Neural cell (in vitro differentiated cells): ENCODE measurements at regions not wholly inside any gene's neighbourhood (a gene's known extent, or its start where the extent isn't known, plus 50 kb on each side); places are given as distances from the start of the nearest gene placed in this dataset.

ENCODE experiments used
- H2AFZ ChIP-seq: fragments of 200-600, 300-800 bp; sonication (generic), shearing (Covaris generic); 2 replicates; pipeline ENCODE4 v1.6.0; 2014; ENCODE audit warnings: low read depth, mild to moderate bottlenecking, antibody characterized with exemption, low read length, moderate library complexity
- H3F3A ChIP-seq: fragments of 200-600 bp; shearing (Covaris generic); 2 replicates; pipeline ENCODE4 v1.6.1; 2016; ENCODE audit warnings: mild to moderate bottlenecking, moderate library complexity, mixed read lengths, antibody characterized with exemption, low read length; ENCODE audit not compliant: insufficient read depth, poor library complexity, severe bottlenecking
- H3K27ac ChIP-seq: fragments of 200-600, 300-800 bp; sonication (generic), shearing (Covaris generic); 2 replicates; pipeline ENCODE4 v1.5.1; 2014; ENCODE audit warnings: mild to moderate bottlenecking, low read length, moderate library complexity
- H3K27me3 ChIP-seq: fragments of 300-800, 200-600 bp; sonication (generic), shearing (Covaris generic); 2 replicates; pipeline ENCODE4 v1.6.0; 2014; ENCODE audit warnings: mild to moderate bottlenecking, low read depth, low read length, moderate library complexity; ENCODE audit not compliant: insufficient read depth
- H3K36me3 ChIP-seq: fragments of 300-800, 200-600 bp; sonication (generic), shearing (Covaris generic); 2 replicates; pipeline ENCODE4 v1.5.1; 2014; ENCODE audit warnings: mild to moderate bottlenecking, antibody characterized with exemption, low read length, moderate library complexity; ENCODE audit not compliant: insufficient read depth
- H3K4me2 ChIP-seq: fragments of 300-800, 200-600 bp; sonication (generic), shearing (Covaris generic); 2 replicates; pipeline ENCODE4 v1.6.0; 2014; ENCODE audit warnings: mild to moderate bottlenecking, low read length
- H3K4me3 ChIP-seq: fragments of 300-800, 200-600 bp; sonication (generic), shearing (Covaris generic); 2 replicates; pipeline ENCODE4 v1.5.1; 2014; ENCODE audit warnings: mild to moderate bottlenecking, low read length, moderate library complexity
- H3K79me2 ChIP-seq: fragments of 200-600 bp; shearing (Covaris generic); replicated peaks from 2 replicates; pipeline ENCODE4 v1.6.0; 2014; ENCODE audit warnings: mild to moderate bottlenecking, low read length, moderate library complexity; ENCODE audit not compliant: insufficient read depth
- H3K9ac ChIP-seq: fragments of 300-800, 200-600 bp; sonication (generic), shearing (Covaris generic); 2 replicates; pipeline ENCODE4 v1.6.1; 2016; ENCODE audit warnings: mild to moderate bottlenecking, low read length, mixed read lengths
- H3K9me2 ChIP-seq: fragments of 200-600 bp; shearing (Covaris generic); 2 replicates; pipeline ENCODE4 v1.6.1; 2016; ENCODE audit warnings: mild to moderate bottlenecking, low read length, mixed read lengths; ENCODE audit not compliant: insufficient read depth
- H3K9me3 ChIP-seq: fragments of 200-600, 300-800 bp; sonication (generic), shearing (Covaris generic); 2 replicates; pipeline ENCODE4 v1.6.1; 2016; ENCODE audit warnings: mild to moderate bottlenecking, mixed run types, low read length, moderate library complexity, mixed read lengths
- H4K20me1 ChIP-seq: fragments of 200-600 bp; shearing (Covaris generic); 2 replicates; pipeline ENCODE4 v1.6.1; 2016; ENCODE audit warnings: mild to moderate bottlenecking, mixed run types; ENCODE audit not compliant: insufficient read depth
- CTCF ChIP-seq: fragments of 450-650 bp; IDR thresholded peaks from 2 replicates; pipeline ENCODE4 v1.5.1; 2014; ENCODE audit warnings: antibody characterized with exemption, mild to moderate bottlenecking, moderate library complexity; ENCODE audit not compliant: poor library complexity, severe bottlenecking
- EP300 ChIP-seq: fragments of 450-650 bp; conservative IDR thresholded peaks from 2 replicates; pipeline ENCODE4 v1.6.1; 2014; ENCODE audit warnings: antibody characterized with exemption, mild to moderate bottlenecking, moderate library complexity; ENCODE audit not compliant: poor library complexity, severe bottlenecking
- EZH2 ChIP-seq: fragments of 200-600, 300-800 bp; shearing (Covaris generic), sonication (generic); IDR thresholded peaks from 2 replicates; pipeline ENCODE4 v1.6.1; 2014; ENCODE audit warnings: antibody characterized with exemption, low read length, borderline replicate concordance, mild to moderate bottlenecking; ENCODE audit not compliant: insufficient read depth, poor library complexity, severe bottlenecking
- MXI1 ChIP-seq: fragments of 450-650 bp; conservative IDR thresholded peaks from 2 replicates; pipeline ENCODE4 v1.6.1; 2014; ENCODE audit warnings: antibody characterized with exemption, mild to moderate bottlenecking; ENCODE audit not compliant: poor library complexity, severe bottlenecking
- POLR2AphosphoS5 ChIP-seq: IDR thresholded peaks from 2 replicates; pipeline ENCODE4 v1.6.1; 2012
- RAD21 ChIP-seq: fragments of 450-650 bp; conservative IDR thresholded peaks from 2 replicates; pipeline ENCODE4 v1.6.1; 2014; ENCODE audit warnings: antibody characterized with exemption, mild to moderate bottlenecking, moderate library complexity
- REST ChIP-seq: IDR thresholded peaks from 2 replicates; pipeline ENCODE4 v1.6.1; 2012; ENCODE audit warnings: borderline replicate concordance
- SMC3 ChIP-seq: fragments of 450-650 bp; conservative IDR thresholded peaks from 2 replicates; pipeline ENCODE4 v1.6.1; 2014; ENCODE audit warnings: antibody characterized with exemption, mild to moderate bottlenecking, moderate library complexity; ENCODE audit not compliant: poor library complexity
- TAF1 ChIP-seq: IDR thresholded peaks from 2 replicates; pipeline ENCODE4 v1.6.1; 2012; ENCODE audit warnings: low read depth

GRCh38 chr10:6871128-6871527 is 291.1 kb upstream of the PRKCQ start:
- H3K9me3 ChIP-seq: no peaks in the 10 kb centered on the region
- H4K20me1 ChIP-seq: no peaks in the 10 kb centered on the region
- no peaks in the 10 kb centered on the region for H3K9me2 ChIP-seq
- no peak for TF ChIP-seq POLR2AphosphoS5
- TF ChIP-seq EZH2: no peak
- TF ChIP-seq SMC3: no peak
- no peak for TF ChIP-seq RAD21
- TF ChIP-seq MXI1: no peak
- no peak for TF ChIP-seq REST
- no peak for TF ChIP-seq TAF1
- no peak for TF ChIP-seq CTCF
- TF ChIP-seq EP300: no peak
- H3K4me3 ChIP-seq: no peak overlapping the region
- H3K27me3 ChIP-seq: no peaks in the 10 kb centered on the region
- no peaks in the 10 kb centered on the region for H3K79me2 ChIP-seq
- no peak overlapping the region for H3K9ac ChIP-seq
- no peak overlapping the region for H2AFZ ChIP-seq
- H3K27ac ChIP-seq: no peak overlapping the region
- H3K36me3 ChIP-seq: no peaks in the 10 kb centered on the region
- H3K4me2 ChIP-seq: no peak overlapping the region
- H3F3A ChIP-seq: peaks cover 4% of the 10 kb centered on the region

- Histone ChIP-seq H3K4me2 (peak overlapping the region; percentile 72), H4K20me1 (no peaks in the 10 kb centered on the region), H3K9me3 (no peaks in the 10 kb centered on the region), H3K36me3 (no peaks in the 10 kb centered on the region), H3K79me2 (no peaks in the 10 kb centered on the region), H3K9me2 (no peaks in the 10 kb centered on the region), H3K27ac (peak overlapping the region; percentile 37), H3K9ac (no peak overlapping the region), H3F3A (peaks cover 4% of the 10 kb centered on the region), H3K4me3 (peak overlapping the region; percentile 47), H2AFZ (no peak overlapping the region), H3K27me3 (no peaks in the 10 kb centered on the region)
- TF ChIP-seq MXI1: no peak
- TF ChIP-seq RAD21: no peak
- no peak for TF ChIP-seq SMC3
- peak; percentile 28 for TF ChIP-seq EP300
- TF ChIP-seq REST: no peak
- no peak for TF ChIP-seq TAF1
- TF ChIP-seq CTCF: no peak
- peak; percentile 17 for TF ChIP-seq POLR2AphosphoS5
- no peak for TF ChIP-seq EZH2
These were observed 288.1 kb upstream of the PRKCQ start for GRCh38 chr10:6868036-6868725.
